Gastroesophageal sphincter (tissue), 3 donors: ENCODE measurements at regions not wholly inside any gene's neighbourhood (a gene's known extent, or its start where the extent isn't known, plus 50 kb on each side); places are given as distances from the start of the nearest gene placed in this dataset.

Source experiments
- EP300 ChIP-seq: sonication (generic); formaldehyde crosslinking; IDR thresholded peaks from one replicate; pipeline ENCODE4 v1.6.1; 2017; ENCODE audit warnings: antibody characterized with exemption, mild to moderate bottlenecking
- POLR2A ChIP-seq, 2 donors: fragments of 450-650 bp; IDR thresholded peaks; one replicate each; pipeline ENCODE4 v1.6.1; 2017; ENCODE audit warnings: antibody characterized with exemption in 2 of 2, mild to moderate bottlenecking in 2 of 2, moderate library complexity in 1 of 2
- POLR2AphosphoS5 ChIP-seq: sonication (generic); formaldehyde crosslinking; IDR thresholded peaks from one replicate; pipeline ENCODE4 v1.6.1; 2017; ENCODE audit warnings: antibody characterized with exemption
- TF ChIP-seq, protein P1 (sequence below), 4 experiments: fragments of 200-600 bp in 2 of 4; fragments of 450-650 bp in 2 of 4; sonication (generic) in 1 of 4; IDR thresholded peaks; one replicate each; pipeline ENCODE4 v1.5.1; 2017 to 2019; ENCODE audit warnings: antibody characterized with exemption in 4 of 4, mild to moderate bottlenecking in 2 of 4, moderate library complexity in 2 of 4

GRCh38 chr6:25111782-25112181 lies 167.4 kb upstream of the CARMIL1 start:
- TF ChIP-seq, protein P1, sequence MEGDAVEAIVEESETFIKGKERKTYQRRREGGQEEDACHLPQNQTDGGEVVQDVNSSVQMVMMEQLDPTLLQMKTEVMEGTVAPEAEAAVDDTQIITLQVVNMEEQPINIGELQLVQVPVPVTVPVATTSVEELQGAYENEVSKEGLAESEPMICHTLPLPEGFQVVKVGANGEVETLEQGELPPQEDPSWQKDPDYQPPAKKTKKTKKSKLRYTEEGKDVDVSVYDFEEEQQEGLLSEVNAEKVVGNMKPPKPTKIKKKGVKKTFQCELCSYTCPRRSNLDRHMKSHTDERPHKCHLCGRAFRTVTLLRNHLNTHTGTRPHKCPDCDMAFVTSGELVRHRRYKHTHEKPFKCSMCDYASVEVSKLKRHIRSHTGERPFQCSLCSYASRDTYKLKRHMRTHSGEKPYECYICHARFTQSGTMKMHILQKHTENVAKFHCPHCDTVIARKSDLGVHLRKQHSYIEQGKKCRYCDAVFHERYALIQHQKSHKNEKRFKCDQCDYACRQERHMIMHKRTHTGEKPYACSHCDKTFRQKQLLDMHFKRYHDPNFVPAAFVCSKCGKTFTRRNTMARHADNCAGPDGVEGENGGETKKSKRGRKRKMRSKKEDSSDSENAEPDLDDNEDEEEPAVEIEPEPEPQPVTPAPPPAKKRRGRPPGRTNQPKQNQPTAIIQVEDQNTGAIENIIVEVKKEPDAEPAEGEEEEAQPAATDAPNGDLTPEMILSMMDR (IDR thresholded peaks at IDR 0.05), result no peak
- TF ChIP-seq POLR2A (IDR thresholded peaks at IDR 0.05), result no peak
- TF ChIP-seq EP300, result no peak
- TF ChIP-seq POLR2AphosphoS5, result no peak
